NCI-H526 treated with DMSO at 0.1 percent for 48 hours (cell line): ENCODE measurements at regions not wholly inside any gene's neighbourhood (a gene's known extent, or its start where the extent isn't known, plus 50 kb on each side); places are given as distances from the start of the nearest gene placed in this dataset.
"Not testable (repeated sequence)": the region's sequence is repeated elsewhere in the genome, so short reads cannot be mapped to it uniquely, and the experiment has no call there.

ENCODE experiments used
- DNase-seq: peaks from one replicate; lab custom pipeline; 2025; lab: John Stamatoyannopoulos, UW

GRCh38 chr5:17037751-17038150, 101.7 kb upstream of the MYO10 start:
- DNase-seq, result no peak

GRCh38 chr5:17039170-17039569, 103.1 kb upstream of the MYO10 start:
- no peak for DNase-seq

- DNase-seq, result no peak
These were observed 106.0 kb upstream of the MYO10 start for GRCh38 chr5:17042041-17042440.

- no peak for DNase-seq
These were observed 110.2 kb upstream of the MYO10 start for GRCh38 chr5:17046320-17046719.

GRCh38 chr5:17050236-17050635, 114.1 kb upstream of the MYO10 start:
- DNase-seq, result no peak

- DNase-seq, result no peak
These were observed 118.8 kb upstream of the MYO10 start for GRCh38 chr5:17054911-17055310.

GRCh38 chr5:17056141-17056631, 120.1 kb upstream of the MYO10 start:
- no peak for DNase-seq

- DNase-seq, result no peak
These were observed 122.3 kb upstream of the MYO10 start for GRCh38 chr5:17058438-17058837.

GRCh38 chr5:17061973-17062470, 125.9 kb upstream of the MYO10 start:
- no peak for DNase-seq

GRCh38 chr5:17062741-17063140, 126.7 kb upstream of the MYO10 start:
- DNase-seq, result not testable (repeated sequence)

GRCh38 chr5:17064241-17064640, 128.2 kb upstream of the MYO10 start:
- DNase-seq, result no peak

- no peak for DNase-seq
These were observed 129.4 kb upstream of the MYO10 start for GRCh38 chr5:17065458-17065857.

GRCh38 chr5:17066026-17066425, 129.9 kb upstream of the MYO10 start:
- DNase-seq, result not testable (repeated sequence)

- DNase-seq, result no peak
These were observed 131.7 kb upstream of the MYO10 start for GRCh38 chr5:17067657-17068392.

GRCh38 chr5:17069995-17070511, 134.0 kb upstream of the MYO10 start:
- no peak for DNase-seq

GRCh38 chr5:17070647-17071046, 134.6 kb upstream of the MYO10 start:
- DNase-seq, result no peak

- no peak for DNase-seq
These were observed 139.1 kb upstream of the MYO10 start for GRCh38 chr5:17075236-17075635.

GRCh38 chr5:17076272-17076671, 140.2 kb upstream of the MYO10 start:
- no peak for DNase-seq

- no peak for DNase-seq
These were observed 139.8 kb upstream of the BASP1 start for GRCh38 chr5:17077440-17078233.

- no peak for DNase-seq
These were observed 137.9 kb upstream of the BASP1 start for GRCh38 chr5:17079562-17079961.

GRCh38 chr5:17080361-17080760, 137.1 kb upstream of the BASP1 start:
- no peak for DNase-seq

- DNase-seq, result no peak
These were observed 136.3 kb upstream of the BASP1 start for GRCh38 chr5:17081142-17081541.

- DNase-seq, result not testable (repeated sequence)
These were observed 134.2 kb upstream of the BASP1 start for GRCh38 chr5:17083276-17083675.
